ENCODE measurements at regions not wholly inside any gene's neighbourhood (a gene's known extent, or its start where the extent isn't known, plus 50 kb on each side); places are given as distances from the start of the nearest gene placed in this dataset.

- 79 to 83% methylated on average over 2 of the region's 2 CpGs for WGBS, 2 donors
- H3K36me3 ChIP-seq, result no peaks in the 10 kb centered on the region
- no peak overlapping the region for H3K4me3 ChIP-seq
- no peak for DNase-seq
- no peaks in the 10 kb centered on the region for H3K4me1 ChIP-seq
- no peak for ATAC-seq (ENCODE audit: low FRiP score in 2 of 2)
- peaks cover 0 to 6% (median 0%) of the 10 kb centered on the region in 4 donors for H3K9me3 ChIP-seq
- TF ChIP-seq POLR2AphosphoS5 (IDR thresholded peaks at IDR 0.05), result no peak
- TF ChIP-seq EP300 (IDR thresholded peaks at IDR 0.05), result no peak
- TF ChIP-seq POLR2A (IDR thresholded peaks at IDR 0.05), result no peak
- no peak for TF ChIP-seq CTCF (IDR thresholded peaks at IDR 0.05)
- no peak overlapping the region for H3K27ac ChIP-seq
- no peaks in the 10 kb centered on the region for H3K27me3 ChIP-seq
Measured at GRCh38 chr16:74146643-74147042, 150.0 kb upstream of the PSMD7 start.

GRCh38 chr16:74143171-74143570 is 153.4 kb upstream of the PSMD7 start:
- Histone ChIP-seq H3K36me3 (no peaks in the 10 kb centered on the region), H3K27ac (no peak overlapping the region), H3K27me3 (no peaks in the 10 kb centered on the region), H3K9me3 (peaks cover 0 to 13% (median 2%) of the 10 kb centered on the region in 4 donors), H3K4me1 (no peaks in the 10 kb centered on the region), H3K4me3 (no peak overlapping the region)
- ATAC-seq (ENCODE audit: low FRiP score in 2 of 2) (no peak), DNase-seq (no peak)
- no peak for TF ChIP-seq POLR2AphosphoS5 (IDR thresholded peaks at IDR 0.05)
- no peak for TF ChIP-seq CTCF (IDR thresholded peaks at IDR 0.05)
- no peak for TF ChIP-seq EP300 (IDR thresholded peaks at IDR 0.05)
- no peak for TF ChIP-seq POLR2A (IDR thresholded peaks at IDR 0.05)
- WGBS, 2 donors, result 43 to 62% methylated on average over 3 of the region's 3 CpGs

GRCh38 chr16:74141015-74141414 is 155.6 kb upstream of the PSMD7 start:
- no peak for DNase-seq
- H3K27ac ChIP-seq, result no peak overlapping the region
- H3K27me3 ChIP-seq, result no peaks in the 10 kb centered on the region
- no peak overlapping the region for H3K4me3 ChIP-seq
- H3K36me3 ChIP-seq, result no peaks in the 10 kb centered on the region
- H3K9me3 ChIP-seq, result peaks cover 0 to 13% (median 2%) of the 10 kb centered on the region in 4 donors
- no peak for ATAC-seq (ENCODE audit: low FRiP score in 2 of 2)
- H3K4me1 ChIP-seq, result no peaks in the 10 kb centered on the region
- no peak for TF ChIP-seq CTCF (IDR thresholded peaks at IDR 0.05)
- WGBS, 2 donors, result 85 to 95% methylated on average over 3 of the region's 3 CpGs

- Histone ChIP-seq H3K4me3 (no peak overlapping the region), H3K9me3 (peaks cover 0 to 13% (median 2%) of the 10 kb centered on the region in 4 donors), H3K27ac (no peak overlapping the region), H3K4me1 (no peaks in the 10 kb centered on the region), H3K27me3 (no peaks in the 10 kb centered on the region), H3K36me3 (no peaks in the 10 kb centered on the region)
- TF ChIP-seq POLR2A (IDR thresholded peaks at IDR 0.05) (no peak), EP300 (IDR thresholded peaks at IDR 0.05) (no peak), POLR2AphosphoS5 (IDR thresholded peaks at IDR 0.05) (no peak), CTCF (IDR thresholded peaks at IDR 0.05) (no peak)
- ATAC-seq (ENCODE audit: low FRiP score in 2 of 2) (no peak), DNase-seq (no peak)
- WGBS, 2 donors, result 95 to 97% methylated on average over 3 of the region's 3 CpGs
Measured at GRCh38 chr16:74140557-74140956, 156.1 kb upstream of the PSMD7 start.

GRCh38 chr16:74123826-74124225 is 172.8 kb upstream of the PSMD7 start:
- no peak overlapping the region for H3K4me3 ChIP-seq
- no peaks in the 10 kb centered on the region for H3K36me3 ChIP-seq
- 88 to 98% methylated on average over 1 of the region's 1 CpG for WGBS, 2 donors
- H3K27ac ChIP-seq, result no peak overlapping the region
- peaks cover 0 to 6% (median 0%) of the 10 kb centered on the region in 4 donors for H3K9me3 ChIP-seq
- ATAC-seq (ENCODE audit: low FRiP score in 2 of 2), result no peak
- H3K4me1 ChIP-seq, result no peaks in the 10 kb centered on the region
- TF ChIP-seq POLR2AphosphoS5 (IDR thresholded peaks at IDR 0.05) (no peak), POLR2A (IDR thresholded peaks at IDR 0.05) (no peak), EP300 (IDR thresholded peaks at IDR 0.05) (no peak), CTCF (IDR thresholded peaks at IDR 0.05) (no peak)
- DNase-seq, result no peak
- no peaks in the 10 kb centered on the region for H3K27me3 ChIP-seq

All from upper lobe of left lung (tissue), 6 donors.